22Rv1 (cell line): ENCODE measurements at regions not wholly inside any gene's neighbourhood (a gene's known extent, or its start where the extent isn't known, plus 50 kb on each side); places are given as distances from the start of the nearest gene placed in this dataset.

Source experiments
- CTCF ChIP-seq: fragments of 450-650 bp; IDR thresholded peaks from 2 replicates; pipeline ENCODE4 v1.5.1; 2017; ENCODE audit warnings: mild to moderate bottlenecking
- ZFX ChIP-seq: fragments of 450-650 bp; IDR thresholded peaks from 2 replicates; pipeline ENCODE4 v1.6.1; 2017; ENCODE audit warnings: antibody characterized with exemption, borderline replicate concordance

- TF ChIP-seq ZFX (no peak), CTCF (no peak)
These were observed 98.9 kb upstream of the SPRED1 start for GRCh38 chr15:38153781-38154180.
